Activated T-helper 2 cell treated with anti-CD3 and anti-CD28 coated beads, Interferon-gamma antibody, Interleukin-2, Interleukin-4, amounts not matched to agents 10 μg/mL and 5 μg/mL and 100 μg/mL, durations not matched to agents 14 hours and 24 hours and 36 hours (primary cell): ENCODE measurements at regions not wholly inside any gene's neighbourhood (a gene's known extent, or its start where the extent isn't known, plus 50 kb on each side); places are given as distances from the start of the nearest gene placed in this dataset.

Source experiments
- DNase-seq: peaks from one replicate; pipeline ENCODE4 v3.0.0; 2021; ENCODE audit warnings: low spot score
- H3K27ac Mint-ChIP-seq: one replicate; pipeline ENCODE4 v1.8.0; 2021; ENCODE audit warnings: mixed read lengths
- H3K27me3 Mint-ChIP-seq: one replicate; pipeline ENCODE4 v1.8.0; 2021; ENCODE audit warnings: low read depth, mixed read lengths
- H3K36me3 Mint-ChIP-seq: one replicate; pipeline ENCODE4 v1.8.0; 2021; ENCODE audit warnings: low read depth, mixed read lengths
- H3K4me1 Mint-ChIP-seq: one replicate; pipeline ENCODE4 v1.8.0; 2021; ENCODE audit warnings: low read depth, mixed read lengths
- H3K4me3 Mint-ChIP-seq: one replicate; pipeline ENCODE4 v1.8.0; 2021; ENCODE audit warnings: low read depth, mild to moderate bottlenecking, moderate library complexity, mixed read lengths
- H3K9me3 Mint-ChIP-seq: one replicate; pipeline ENCODE4 v1.8.0; 2021; ENCODE audit warnings: mixed read lengths
- intact Hi-C: fragments of 100-400 bp; cut with micrococcal nuclease; formaldehyde crosslinking; loops from one replicate; pipeline ENCODE4 v1.15.1; 2023

GRCh38 chr20:63097336-63097831 lies 90.6 kb upstream of the BHLHE23 start:
- Mint-ChIP-seq H3K36me3 (no peaks in the 10 kb centered on the region), H3K27me3 (no peaks in the 10 kb centered on the region), H3K9me3 (no peaks in the 10 kb centered on the region), H3K27ac (no peak overlapping the region), H3K4me1 (peaks cover 2% of the 10 kb centered on the region), H3K4me3 (no peak overlapping the region)
- no peak for DNase-seq
- intact Hi-C loops: no loop called here

- intact Hi-C loops: no loop called here
- no peak overlapping the region for H3K4me3 Mint-ChIP-seq
- H3K36me3 Mint-ChIP-seq: no peaks in the 10 kb centered on the region
- H3K4me1 Mint-ChIP-seq: peaks cover 2% of the 10 kb centered on the region
- H3K9me3 Mint-ChIP-seq: no peaks in the 10 kb centered on the region
- no peak for DNase-seq
- no peaks in the 10 kb centered on the region for H3K27me3 Mint-ChIP-seq
- H3K27ac Mint-ChIP-seq: no peak overlapping the region
Observed at GRCh38 chr20:63096681-63097335, 90.0 kb upstream of the BHLHE23 start.

- Mint-ChIP-seq H3K36me3 (no peaks in the 10 kb centered on the region), H3K27ac (no peak overlapping the region), H3K4me1 (no peaks in the 10 kb centered on the region), H3K4me3 (no peak overlapping the region), H3K9me3 (no peaks in the 10 kb centered on the region), H3K27me3 (no peaks in the 10 kb centered on the region)
- intact Hi-C loops: no loop called here
- DNase-seq: no peak
Observed at GRCh38 chr20:63095718-63096654, 89.2 kb upstream of the BHLHE23 start.

- no peaks in the 10 kb centered on the region for H3K36me3 Mint-ChIP-seq
- no peak for DNase-seq
- intact Hi-C loops: no loop called here
- H3K4me3 Mint-ChIP-seq: no peak overlapping the region
- no peaks in the 10 kb centered on the region for H3K4me1 Mint-ChIP-seq
- H3K9me3 Mint-ChIP-seq: no peaks in the 10 kb centered on the region
- no peak overlapping the region for H3K27ac Mint-ChIP-seq
- H3K27me3 Mint-ChIP-seq: no peaks in the 10 kb centered on the region
Observed at GRCh38 chr20:63094767-63095499, 88.2 kb upstream of the BHLHE23 start.

GRCh38 chr20:63093966-63094766 lies 87.4 kb upstream of the BHLHE23 start:
- H3K27ac Mint-ChIP-seq: no peak overlapping the region
- intact Hi-C loops: no loop called here
- H3K36me3 Mint-ChIP-seq: no peaks in the 10 kb centered on the region
- H3K27me3 Mint-ChIP-seq: no peaks in the 10 kb centered on the region
- H3K4me1 Mint-ChIP-seq: no peaks in the 10 kb centered on the region
- no peak overlapping the region for H3K4me3 Mint-ChIP-seq
- DNase-seq: no peak
- H3K9me3 Mint-ChIP-seq: no peaks in the 10 kb centered on the region

GRCh38 chr20:63092660-63093215 lies 86.0 kb upstream of the BHLHE23 start:
- Mint-ChIP-seq H3K27ac (no peak overlapping the region), H3K9me3 (no peaks in the 10 kb centered on the region), H3K4me3 (no peak overlapping the region), H3K27me3 (no peaks in the 10 kb centered on the region), H3K4me1 (no peaks in the 10 kb centered on the region), H3K36me3 (no peaks in the 10 kb centered on the region)
- DNase-seq: no peak
- intact Hi-C loops: no loop called here

GRCh38 chr20:63091901-63092659 lies 85.3 kb upstream of the BHLHE23 start:
- Mint-ChIP-seq H3K9me3 (no peaks in the 10 kb centered on the region), H3K27ac (no peak overlapping the region), H3K4me1 (no peaks in the 10 kb centered on the region), H3K36me3 (no peaks in the 10 kb centered on the region), H3K4me3 (no peak overlapping the region), H3K27me3 (no peaks in the 10 kb centered on the region)
- no peak for DNase-seq
- intact Hi-C loops: no loop called here

GRCh38 chr20:63090682-63091571 lies 84.2 kb upstream of the BHLHE23 start:
- H3K36me3 Mint-ChIP-seq: no peaks in the 10 kb centered on the region
- no peak overlapping the region for H3K4me3 Mint-ChIP-seq
- no peaks in the 10 kb centered on the region for H3K9me3 Mint-ChIP-seq
- no peaks in the 10 kb centered on the region for H3K27me3 Mint-ChIP-seq
- no peaks in the 10 kb centered on the region for H3K4me1 Mint-ChIP-seq
- H3K27ac Mint-ChIP-seq: no peak overlapping the region
- DNase-seq: no peak
- intact Hi-C loops: no loop called here

GRCh38 chr20:63090052-63090451 lies 83.3 kb upstream of the BHLHE23 start:
- Mint-ChIP-seq H3K4me3 (no peak overlapping the region), H3K27ac (no peak overlapping the region), H3K9me3 (no peaks in the 10 kb centered on the region), H3K4me1 (no peaks in the 10 kb centered on the region), H3K36me3 (no peaks in the 10 kb centered on the region), H3K27me3 (no peaks in the 10 kb centered on the region)
- DNase-seq: no peak
- intact Hi-C loops: no loop called here

- intact Hi-C loops: no loop called here
- DNase-seq: no peak
- no peak overlapping the region for H3K4me3 Mint-ChIP-seq
- no peaks in the 10 kb centered on the region for H3K4me1 Mint-ChIP-seq
- no peak overlapping the region for H3K27ac Mint-ChIP-seq
- H3K9me3 Mint-ChIP-seq: no peaks in the 10 kb centered on the region
- H3K27me3 Mint-ChIP-seq: no peaks in the 10 kb centered on the region
- no peaks in the 10 kb centered on the region for H3K36me3 Mint-ChIP-seq
Observed at GRCh38 chr20:63089051-63089907, 82.5 kb upstream of the BHLHE23 start.
